ENCODE measurements at regions not wholly inside any gene's neighbourhood (a gene's known extent, or its start where the extent isn't known, plus 50 kb on each side); places are given as distances from the start of the nearest gene placed in this dataset.

- TF ChIP-seq ZNF274 (IDR thresholded peaks at IDR 0.05; ENCODE audit: low read length), result no peak
- TF ChIP-seq ZNF274 (tag by site-specific recombination; IDR thresholded peaks at IDR 0.05; ENCODE audit: borderline replicate concordance), result no peak
- TF ChIP-seq CTCF (tag by site-specific recombination; IDR thresholded peaks at IDR 0.05), result no peak
- no peak for TF ChIP-seq REPIN1 (tag by site-specific recombination; IDR thresholded peaks at IDR 0.05; ENCODE audit: low read depth)
- TF ChIP-seq SP3 (tag by site-specific recombination; IDR thresholded peaks at IDR 0.05), result no peak
- TF ChIP-seq ZNF114 (tag by site-specific recombination; IDR thresholded peaks at IDR 0.05), result no peak
- TF ChIP-seq ZNF121 (tag by site-specific recombination; IDR thresholded peaks at IDR 0.05), result no peak
- no peak for TF ChIP-seq ZNF248 (tag by site-specific recombination; IDR thresholded peaks at IDR 0.05)
These were observed 51.2 kb upstream of the HOPX start for GRCh38 chr4:56732301-56732700.
